Liver (tissue), 8 donors: ENCODE measurements at regions not wholly inside any gene's neighbourhood (a gene's known extent, or its start where the extent isn't known, plus 50 kb on each side); places are given as distances from the start of the nearest gene placed in this dataset.

Experiments
- DNase-seq: peaks from one replicate; pipeline ENCODE4 v3.0.0-alpha.2; 2017; ENCODE audit warnings: low spot score
- H3K27ac ChIP-seq, 2 donors: one replicate each; pipeline ENCODE4 v1.7.0; 2013; ENCODE audit warnings: inconsistent platforms in 2 of 2, low read length in 2 of 2, control low read depth in 1 of 2, low read depth in 1 of 2, mild to moderate bottlenecking in 1 of 2
- H3K27me3 ChIP-seq, 4 donors: one replicate each; pipeline versions ENCODE4 v1.6.1 to v1.7.0; 2013; ENCODE audit warnings: low read length in 3 of 4, inconsistent platforms in 1 of 4, mild to moderate bottlenecking in 1 of 4, moderate library complexity in 1 of 4; ENCODE audit not compliant: control insufficient read depth in 4 of 4, insufficient read depth in 4 of 4
- H3K36me3 ChIP-seq, 4 donors: one replicate each; pipeline versions ENCODE4 v1.6.1 to v1.7.0; 2013; ENCODE audit warnings: low read length in 3 of 4, mild to moderate bottlenecking in 3 of 4, low read depth in 1 of 4, moderate library complexity in 1 of 4; ENCODE audit not compliant: control insufficient read depth in 4 of 4, insufficient read depth in 3 of 4
- H3K4me1 ChIP-seq, 4 donors: one replicate each; pipeline versions ENCODE4 v1.6.1 to v1.7.0; 2013; ENCODE audit warnings: low read length in 3 of 4, mild to moderate bottlenecking in 3 of 4, moderate library complexity in 1 of 4; ENCODE audit not compliant: control insufficient read depth in 4 of 4, insufficient read depth in 4 of 4
- H3K4me3 ChIP-seq, 3 donors: one replicate each; pipeline versions ENCODE4 v1.6.1 to v1.7.0; 2013; ENCODE audit warnings: low read length in 3 of 3, control low read depth in 1 of 3, low read depth in 1 of 3, mild to moderate bottlenecking in 1 of 3
- H3K9ac ChIP-seq, 2 donors: one replicate each; pipeline ENCODE4 v1.7.0; 2013; ENCODE audit warnings: low read length in 2 of 2, mild to moderate bottlenecking in 2 of 2, moderate library complexity in 2 of 2, control low read depth in 1 of 2, low read depth in 1 of 2
- H3K9me3 ChIP-seq, 4 donors: one replicate each; pipeline versions ENCODE4 v1.6.1 to v1.7.0; 2013; ENCODE audit warnings: low read length in 3 of 4; ENCODE audit not compliant: control insufficient read depth in 4 of 4
- EGR1 ChIP-seq, 2 donors: IDR thresholded peaks; 2 replicates each; pipeline ENCODE4 v1.6.1; 2016 to 2018; ENCODE audit warnings: antibody characterized with exemption in 2 of 2, low read depth in 2 of 2
- FOXA1 ChIP-seq: IDR thresholded peaks from 2 replicates; pipeline ENCODE4 v1.6.1; 2016; ENCODE audit warnings: antibody characterized with exemption
- FOXA2 ChIP-seq: IDR thresholded peaks from 2 replicates; pipeline ENCODE4 v1.6.1; 2016; ENCODE audit warnings: antibody characterized with exemption
- GABPA ChIP-seq, 2 donors: IDR thresholded peaks in 1 of 2; conservative IDR thresholded peaks in 1 of 2; 2 replicates each; pipeline ENCODE4 v1.6.1; 2016; ENCODE audit warnings: antibody characterized with exemption in 2 of 2, mild to moderate bottlenecking in 1 of 2, moderate library complexity in 1 of 2
- HNF4A ChIP-seq, 2 donors: conservative IDR thresholded peaks; 2 replicates each; pipeline ENCODE4 v1.6.1; 2016; ENCODE audit warnings: antibody characterized with exemption in 2 of 2, mild to moderate bottlenecking in 2 of 2
- HNF4G ChIP-seq: IDR thresholded peaks from 2 replicates; pipeline ENCODE4 v1.6.1; 2016; ENCODE audit warnings: antibody characterized with exemption
- JUND ChIP-seq, 2 donors: IDR thresholded peaks; 2 replicates each; pipeline ENCODE4 v1.6.1; 2016; ENCODE audit warnings: antibody characterized with exemption in 2 of 2
- NR2F2 ChIP-seq: IDR thresholded peaks from 2 replicates; pipeline ENCODE4 v1.6.1; 2016; ENCODE audit warnings: antibody characterized with exemption
- RAD21 ChIP-seq, 2 donors: IDR thresholded peaks; 2 replicates each; pipeline ENCODE4 v1.6.1; 2016; ENCODE audit warnings: antibody characterized with exemption in 2 of 2, mild to moderate bottlenecking in 2 of 2
- RXRA ChIP-seq, 2 donors: IDR thresholded peaks; 2 replicates each; pipeline ENCODE4 v1.6.1; 2017 to 2018; ENCODE audit warnings: antibody characterized with exemption in 2 of 2, mild to moderate bottlenecking in 1 of 2
- SP1 ChIP-seq: IDR thresholded peaks from 2 replicates; pipeline ENCODE4 v1.6.1; 2018; ENCODE audit warnings: antibody characterized with exemption, mild to moderate bottlenecking
- TAF1 ChIP-seq: conservative IDR thresholded peaks from 2 replicates; pipeline ENCODE4 v1.6.1; 2016; ENCODE audit warnings: antibody characterized with exemption, mild to moderate bottlenecking
- YY1 ChIP-seq: IDR thresholded peaks from 2 replicates; pipeline ENCODE4 v1.6.1; 2016; ENCODE audit warnings: antibody characterized with exemption, mild to moderate bottlenecking
- WGBS: extraction: QIAGEN DNeasy Blood & Tissue Kit; methylation state at CpG from one replicate; pipeline ENCODE4 v1.1.7; 2013; 5-methylcytosine and 5-hydroxymethylcytosine counted together
- TF ChIP-seq, protein P1 (sequence below): IDR thresholded peaks from 2 replicates; pipeline ENCODE4 v1.6.1; 2016; ENCODE audit warnings: antibody characterized with exemption
- TF ChIP-seq, protein P2 (sequence below): fragments of 150-350 bp; IDR thresholded peaks from 2 replicates; pipeline ENCODE4 v1.5.1; 2017; ENCODE audit warnings: improper control_type of control experiment, low read depth, low read length; ENCODE audit not compliant: missing input control
- TF ChIP-seq, protein P3 (sequence below): IDR thresholded peaks from 2 replicates; pipeline ENCODE4 v1.6.1; 2016; ENCODE audit warnings: antibody characterized with exemption
- TF ChIP-seq, protein P4 (sequence below): IDR thresholded peaks from 2 replicates; pipeline ENCODE4 v1.6.1; 2016; ENCODE audit warnings: antibody characterized with exemption, mild to moderate bottlenecking
- TF ChIP-seq, protein P5 (sequence below): IDR thresholded peaks from 2 replicates; pipeline ENCODE4 v1.6.1; 2016; ENCODE audit warnings: antibody characterized with exemption
- donor health status: healthy.
- donor health status: healthy.
- donor health status: healthy.
- donor health status: healthy.
- donor health status: healthy.

DNA sequence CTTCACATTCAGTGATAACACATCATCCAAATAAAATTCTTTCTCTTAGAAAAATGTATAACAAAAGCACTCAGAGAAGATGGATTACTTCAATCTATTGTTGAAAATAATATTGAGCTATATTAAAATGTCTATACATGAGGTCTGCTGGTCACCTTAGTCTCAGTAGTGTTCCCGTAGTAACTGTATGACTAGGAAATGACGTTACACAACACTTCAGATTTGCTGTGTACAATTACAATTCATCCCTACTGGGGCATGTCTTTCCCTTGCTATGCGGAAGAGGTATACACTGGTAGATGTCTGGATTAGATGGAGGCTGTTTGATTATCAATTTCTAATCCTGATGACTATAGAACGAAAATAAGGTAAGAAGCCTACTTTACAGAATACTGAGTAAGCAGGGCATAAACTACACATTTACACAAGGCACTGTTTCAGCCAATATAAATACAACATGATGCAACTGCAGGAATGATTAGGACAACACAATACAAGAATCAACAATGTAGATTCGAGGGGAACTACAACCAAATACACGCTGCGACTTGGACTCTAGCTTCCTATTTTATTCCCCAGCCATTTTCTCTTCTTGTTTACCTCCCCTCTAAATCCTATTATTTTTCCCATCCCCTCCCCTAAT, 982.5 kb upstream of the CDH8 start:
- Histone ChIP-seq H3K27ac (no peak overlapping the region), H3K9me3 (no peaks in the 10 kb centered on the region), H3K4me3 (peak overlapping the region in 1 of 3 donors; percentile 11), H3K36me3 (no peaks in the 10 kb centered on the region), H3K4me1 (peaks cover 0 to 5% (median 0%) of the 10 kb centered on the region in 4 donors), H3K27me3 (no peaks in the 10 kb centered on the region), H3K9ac (no peak overlapping the region)
- 46% methylated on average over 7 of the region's 7 CpGs for WGBS
- no peak for DNase-seq
- TF ChIP-seq GABPA (IDR thresholded peaks at IDR 0.05 in 1 of 2, conservative IDR thresholded peaks at IDR 0.05 in 1 of 2), result no peak
- TF ChIP-seq, protein P1, sequence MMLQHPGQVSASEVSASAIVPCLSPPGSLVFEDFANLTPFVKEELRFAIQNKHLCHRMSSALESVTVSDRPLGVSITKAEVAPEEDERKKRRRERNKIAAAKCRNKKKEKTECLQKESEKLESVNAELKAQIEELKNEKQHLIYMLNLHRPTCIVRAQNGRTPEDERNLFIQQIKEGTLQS, result peak; percentile 35
- TF ChIP-seq JUND (IDR thresholded peaks at IDR 0.05), result no peak
- TF ChIP-seq EGR1 (IDR thresholded peaks at IDR 0.05; ENCODE audit: low read depth in 2 of 2), result no peak
- TF ChIP-seq HNF4A (conservative IDR thresholded peaks at IDR 0.05), result peak; percentile 10 to 34
- peak in 1 of 2 donors; percentile 31 for TF ChIP-seq RXRA (IDR thresholded peaks at IDR 0.05)
- TF ChIP-seq, protein P2, sequence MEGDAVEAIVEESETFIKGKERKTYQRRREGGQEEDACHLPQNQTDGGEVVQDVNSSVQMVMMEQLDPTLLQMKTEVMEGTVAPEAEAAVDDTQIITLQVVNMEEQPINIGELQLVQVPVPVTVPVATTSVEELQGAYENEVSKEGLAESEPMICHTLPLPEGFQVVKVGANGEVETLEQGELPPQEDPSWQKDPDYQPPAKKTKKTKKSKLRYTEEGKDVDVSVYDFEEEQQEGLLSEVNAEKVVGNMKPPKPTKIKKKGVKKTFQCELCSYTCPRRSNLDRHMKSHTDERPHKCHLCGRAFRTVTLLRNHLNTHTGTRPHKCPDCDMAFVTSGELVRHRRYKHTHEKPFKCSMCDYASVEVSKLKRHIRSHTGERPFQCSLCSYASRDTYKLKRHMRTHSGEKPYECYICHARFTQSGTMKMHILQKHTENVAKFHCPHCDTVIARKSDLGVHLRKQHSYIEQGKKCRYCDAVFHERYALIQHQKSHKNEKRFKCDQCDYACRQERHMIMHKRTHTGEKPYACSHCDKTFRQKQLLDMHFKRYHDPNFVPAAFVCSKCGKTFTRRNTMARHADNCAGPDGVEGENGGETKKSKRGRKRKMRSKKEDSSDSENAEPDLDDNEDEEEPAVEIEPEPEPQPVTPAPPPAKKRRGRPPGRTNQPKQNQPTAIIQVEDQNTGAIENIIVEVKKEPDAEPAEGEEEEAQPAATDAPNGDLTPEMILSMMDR, result no peak
- TF ChIP-seq FOXA1, result peak; percentile 92
- TF ChIP-seq, protein P3, sequence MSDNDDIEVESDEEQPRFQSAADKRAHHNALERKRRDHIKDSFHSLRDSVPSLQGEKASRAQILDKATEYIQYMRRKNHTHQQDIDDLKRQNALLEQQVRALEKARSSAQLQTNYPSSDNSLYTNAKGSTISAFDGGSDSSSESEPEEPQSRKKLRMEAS, result no peak
- no peak for TF ChIP-seq SP1
- TF ChIP-seq YY1, result no peak
- TF ChIP-seq HNF4G, result no peak
- TF ChIP-seq NR2F2, result no peak
- TF ChIP-seq RAD21 (IDR thresholded peaks at IDR 0.05), result no peak
- peak; percentile 94 for TF ChIP-seq FOXA2
- TF ChIP-seq, protein P4, sequence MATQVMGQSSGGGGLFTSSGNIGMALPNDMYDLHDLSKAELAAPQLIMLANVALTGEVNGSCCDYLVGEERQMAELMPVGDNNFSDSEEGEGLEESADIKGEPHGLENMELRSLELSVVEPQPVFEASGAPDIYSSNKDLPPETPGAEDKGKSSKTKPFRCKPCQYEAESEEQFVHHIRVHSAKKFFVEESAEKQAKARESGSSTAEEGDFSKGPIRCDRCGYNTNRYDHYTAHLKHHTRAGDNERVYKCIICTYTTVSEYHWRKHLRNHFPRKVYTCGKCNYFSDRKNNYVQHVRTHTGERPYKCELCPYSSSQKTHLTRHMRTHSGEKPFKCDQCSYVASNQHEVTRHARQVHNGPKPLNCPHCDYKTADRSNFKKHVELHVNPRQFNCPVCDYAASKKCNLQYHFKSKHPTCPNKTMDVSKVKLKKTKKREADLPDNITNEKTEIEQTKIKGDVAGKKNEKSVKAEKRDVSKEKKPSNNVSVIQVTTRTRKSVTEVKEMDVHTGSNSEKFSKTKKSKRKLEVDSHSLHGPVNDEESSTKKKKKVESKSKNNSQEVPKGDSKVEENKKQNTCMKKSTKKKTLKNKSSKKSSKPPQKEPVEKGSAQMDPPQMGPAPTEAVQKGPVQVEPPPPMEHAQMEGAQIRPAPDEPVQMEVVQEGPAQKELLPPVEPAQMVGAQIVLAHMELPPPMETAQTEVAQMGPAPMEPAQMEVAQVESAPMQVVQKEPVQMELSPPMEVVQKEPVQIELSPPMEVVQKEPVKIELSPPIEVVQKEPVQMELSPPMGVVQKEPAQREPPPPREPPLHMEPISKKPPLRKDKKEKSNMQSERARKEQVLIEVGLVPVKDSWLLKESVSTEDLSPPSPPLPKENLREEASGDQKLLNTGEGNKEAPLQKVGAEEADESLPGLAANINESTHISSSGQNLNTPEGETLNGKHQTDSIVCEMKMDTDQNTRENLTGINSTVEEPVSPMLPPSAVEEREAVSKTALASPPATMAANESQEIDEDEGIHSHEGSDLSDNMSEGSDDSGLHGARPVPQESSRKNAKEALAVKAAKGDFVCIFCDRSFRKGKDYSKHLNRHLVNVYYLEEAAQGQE, result no peak
- TF ChIP-seq, protein P5, sequence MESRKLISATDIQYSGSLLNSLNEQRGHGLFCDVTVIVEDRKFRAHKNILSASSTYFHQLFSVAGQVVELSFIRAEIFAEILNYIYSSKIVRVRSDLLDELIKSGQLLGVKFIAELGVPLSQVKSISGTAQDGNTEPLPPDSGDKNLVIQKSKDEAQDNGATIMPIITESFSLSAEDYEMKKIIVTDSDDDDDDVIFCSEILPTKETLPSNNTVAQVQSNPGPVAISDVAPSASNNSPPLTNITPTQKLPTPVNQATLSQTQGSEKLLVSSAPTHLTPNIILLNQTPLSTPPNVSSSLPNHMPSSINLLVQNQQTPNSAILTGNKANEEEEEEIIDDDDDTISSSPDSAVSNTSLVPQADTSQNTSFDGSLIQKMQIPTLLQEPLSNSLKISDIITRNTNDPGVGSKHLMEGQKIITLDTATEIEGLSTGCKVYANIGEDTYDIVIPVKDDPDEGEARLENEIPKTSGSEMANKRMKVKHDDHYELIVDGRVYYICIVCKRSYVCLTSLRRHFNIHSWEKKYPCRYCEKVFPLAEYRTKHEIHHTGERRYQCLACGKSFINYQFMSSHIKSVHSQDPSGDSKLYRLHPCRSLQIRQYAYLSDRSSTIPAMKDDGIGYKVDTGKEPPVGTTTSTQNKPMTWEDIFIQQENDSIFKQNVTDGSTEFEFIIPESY, result no peak
- TF ChIP-seq TAF1, result no peak
